Upper lobe of right lung (tissue), 1 donor: ENCODE measurements at regions not wholly inside any gene's neighbourhood (a gene's known extent, or its start where the extent isn't known, plus 50 kb on each side); places are given as distances from the start of the nearest gene placed in this dataset.

Experiments used
- ATAC-seq: fragments of 200-7000 bp; cut with Tn5 transposase; one replicate; pipeline ENCODE4 v1.9.1; 2020; ENCODE audit warnings: mild to moderate bottlenecking, moderate library complexity
- DNase-seq: peaks from one replicate; pipeline ENCODE4 v3.0.0-alpha.2; 2020
- H3K27ac ChIP-seq: fragments of 200-600 bp; one replicate; pipeline ENCODE4 v1.8.0; 2022
- H3K27me3 ChIP-seq: fragments of 200-600 bp; one replicate; pipeline ENCODE4 v1.8.0; 2022; ENCODE audit warnings: mild to moderate bottlenecking
- H3K36me3 ChIP-seq: fragments of 200-600 bp; one replicate; pipeline ENCODE4 v1.8.0; 2022
- H3K4me1 ChIP-seq: fragments of 200-600 bp; one replicate; pipeline ENCODE4 v1.8.0; 2022
- H3K4me3 ChIP-seq: fragments of 200-600 bp; one replicate; pipeline ENCODE4 v1.8.0; 2022; ENCODE audit warnings: mild to moderate bottlenecking
- H3K9me3 ChIP-seq: fragments of 200-600 bp; one replicate; pipeline ENCODE4 v1.8.0; 2022
- CTCF ChIP-seq: fragments of 200-600 bp; IDR thresholded peaks from one replicate; pipeline ENCODE4 v1.8.0; 2022; ENCODE audit warnings: antibody characterized with exemption
- intact Hi-C: fragments of 100-400 bp; cut with DNase I; formaldehyde crosslinking; loops from one replicate; pipeline ENCODE4 v1.11.0; 2022
- donor health status: DM: no; HTN: yes; CAD: no; lungs with severe emphysema.

- H3K27ac ChIP-seq, result no peak overlapping the region
- no peaks in the 10 kb centered on the region for H3K9me3 ChIP-seq
- H3K27me3 ChIP-seq, result no peaks in the 10 kb centered on the region
- TF ChIP-seq CTCF, result no peak
- H3K4me1 ChIP-seq, result no peaks in the 10 kb centered on the region
- no peak for ATAC-seq
- intact Hi-C loops, result no loop called here
- DNase-seq, result no peak
- H3K4me3 ChIP-seq, result no peak overlapping the region
- H3K36me3 ChIP-seq, result no peaks in the 10 kb centered on the region
Observed at GRCh38 chr5:174806729-174807128, 82.3 kb downstream of the MSX2 start.

GRCh38 chr5:174801798-174802197 lies 77.4 kb downstream of the MSX2 start:
- no peak overlapping the region for H3K27ac ChIP-seq
- H3K4me3 ChIP-seq, result no peak overlapping the region
- DNase-seq (no peak), ATAC-seq (no peak)
- H3K36me3 ChIP-seq, result no peaks in the 10 kb centered on the region
- no peaks in the 10 kb centered on the region for H3K4me1 ChIP-seq
- no peaks in the 10 kb centered on the region for H3K27me3 ChIP-seq
- intact Hi-C loops, result no loop called here
- no peaks in the 10 kb centered on the region for H3K9me3 ChIP-seq
- no peak for TF ChIP-seq CTCF

DNA sequence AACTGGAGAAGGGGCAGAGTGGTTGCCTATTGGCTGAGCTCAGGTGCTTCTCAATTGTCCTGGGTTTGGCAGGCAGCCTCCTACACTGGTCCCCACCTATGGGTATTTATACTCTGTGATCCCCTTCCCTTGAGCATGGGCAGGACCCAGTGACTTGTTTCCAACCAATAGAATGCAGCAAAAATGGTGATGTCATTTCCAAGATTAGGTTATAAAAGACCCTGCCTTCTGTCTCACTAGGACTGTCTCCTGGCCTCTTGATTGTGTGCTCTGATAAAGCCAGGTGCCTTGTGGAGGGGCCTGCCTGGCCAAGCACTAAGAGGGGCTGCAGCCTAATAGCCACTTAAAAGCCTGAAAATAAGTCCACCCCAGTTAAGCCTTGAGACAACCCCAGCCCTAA lies 76.1 kb downstream of the MSX2 start:
- Histone ChIP-seq H3K4me3 (no peak overlapping the region), H3K36me3 (no peaks in the 10 kb centered on the region), H3K4me1 (no peaks in the 10 kb centered on the region), H3K9me3 (no peaks in the 10 kb centered on the region), H3K27me3 (peaks cover 3% of the 10 kb centered on the region), H3K27ac (no peak overlapping the region)
- TF ChIP-seq CTCF, result no peak
- intact Hi-C loops, result no loop called here
- ATAC-seq (no peak), DNase-seq (no peak)

DNA sequence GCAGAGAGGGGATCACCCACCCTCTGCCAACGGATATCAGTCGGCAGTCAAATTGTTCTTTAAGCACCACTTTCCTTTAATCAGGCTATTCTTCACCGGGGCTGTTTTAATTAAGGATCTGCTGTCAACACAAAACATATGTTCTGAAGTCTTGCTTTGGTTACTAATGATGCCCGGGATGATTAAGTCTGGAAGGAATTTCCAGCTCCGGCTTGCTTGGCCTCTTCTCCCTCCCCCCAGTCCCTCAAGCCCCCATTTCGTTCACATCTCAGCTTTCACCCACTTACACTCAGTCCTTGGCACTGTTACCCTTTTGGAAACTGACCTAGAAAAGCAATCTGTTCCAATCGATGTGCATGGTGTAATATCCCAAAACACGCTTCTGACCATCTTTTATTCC lies 74.7 kb downstream of the MSX2 start:
- no peak overlapping the region for H3K4me3 ChIP-seq
- H3K27ac ChIP-seq, result no peak overlapping the region

GRCh38 chr5:174798551-174798951 lies 74.2 kb downstream of the MSX2 start:
- Histone ChIP-seq H3K27me3 (peaks cover 16% of the 10 kb centered on the region), H3K4me3 (no peak overlapping the region), H3K9me3 (no peaks in the 10 kb centered on the region), H3K27ac (no peak overlapping the region), H3K4me1 (no peaks in the 10 kb centered on the region), H3K36me3 (no peaks in the 10 kb centered on the region)
- intact Hi-C loops, result loop anchor here (10.0 kb wide), 1 partner anchor 384 kb away; no protein-coding TSS in a partner anchor
- DNase-seq, result no peak
- no peak for TF ChIP-seq CTCF
- ATAC-seq, result no peak

More for the DNA sequence above, 74.7 kb downstream of the MSX2 start:
- no peak for DNase-seq
- Histone ChIP-seq H3K27me3 (peaks cover 13% of the 10 kb centered on the region), H3K9me3 (no peaks in the 10 kb centered on the region), H3K4me1 (no peaks in the 10 kb centered on the region), H3K36me3 (no peaks in the 10 kb centered on the region)
- peak; percentile 57 for ATAC-seq
- intact Hi-C loops, result loop anchor here (10.0 kb wide), 1 partner anchor 384 kb away; no protein-coding TSS in a partner anchor
- TF ChIP-seq CTCF, result no peak

GRCh38 chr5:174796711-174797192 lies 72.4 kb downstream of the MSX2 start:
- no peak for DNase-seq
- intact Hi-C loops, result loop anchor here (10.0 kb wide), 1 partner anchor 382 kb away; no protein-coding TSS in a partner anchor
- no peak overlapping the region for H3K27ac ChIP-seq
- no peaks in the 10 kb centered on the region for H3K4me1 ChIP-seq
- H3K4me3 ChIP-seq, result no peak overlapping the region
- no peaks in the 10 kb centered on the region for H3K9me3 ChIP-seq
- no peak for ATAC-seq
- H3K36me3 ChIP-seq, result no peaks in the 10 kb centered on the region
- peaks cover 16% of the 10 kb centered on the region for H3K27me3 ChIP-seq
- TF ChIP-seq CTCF, result no peak
